A549 (cell line): ENCODE measurements at regions not wholly inside any gene's neighbourhood (a gene's known extent, or its start where the extent isn't known, plus 50 kb on each side); places are given as distances from the start of the nearest gene placed in this dataset.

Source experiments
- CHD4 ChIP-seq: fragments of 200-600 bp; sonication (generic); IDR thresholded peaks from 2 replicates; pipeline ENCODE4 v1.6.1; 2016; ENCODE audit warnings: antibody characterized with exemption, mild to moderate bottlenecking, borderline replicate concordance
- CTCF ChIP-seq: fragments of >200 bp; sonication (Bioruptor Twin); formaldehyde crosslinking; IDR thresholded peaks from 3 replicates; pipeline ENCODE4 v1.5.1; 2016
- EHMT2 ChIP-seq: fragments of 200-600 bp; sonication (generic); IDR thresholded peaks from 2 replicates; pipeline ENCODE4 v1.6.1; 2016; ENCODE audit warnings: antibody characterized with exemption, low read depth, mild to moderate bottlenecking, moderate library complexity
- RFX5 ChIP-seq: fragments of 450-650 bp; IDR thresholded peaks from 2 replicates; pipeline ENCODE4 v1.7.1; 2014; ENCODE audit warnings: antibody characterized with exemption, mild to moderate bottlenecking, moderate library complexity
- SMC3 ChIP-seq: fragments of >200 bp; sonication (Bioruptor Twin); formaldehyde crosslinking; IDR thresholded peaks from 3 replicates; pipeline ENCODE4 v1.6.1; 2018; ENCODE audit warnings: inconsistent platforms

- TF ChIP-seq RFX5 (no peak), EHMT2 (no peak), CTCF (no peak), CHD4 (no peak), SMC3 (no peak)
These were observed 108.3 kb upstream of the SLC24A3 start for GRCh38 chr20:19104186-19104585.
